NCI-H2107 treated with DMSO at 0.1 percent for 48 hours (cell line): ENCODE measurements at regions not wholly inside any gene's neighbourhood (a gene's known extent, or its start where the extent isn't known, plus 50 kb on each side); places are given as distances from the start of the nearest gene placed in this dataset.

Source experiments
- DNase-seq: peaks from one replicate; lab custom pipeline; 2025; ENCODE audit not compliant: unreplicated experiment; lab: John Stamatoyannopoulos, UW

GRCh38 chr2:2564300-2565078 lies 233.4 kb upstream of the MYT1L start:
- peak; percentile 67 for DNase-seq

GRCh38 chr2:2563309-2563860 lies 232.3 kb upstream of the MYT1L start:
- no peak for DNase-seq

- no peak for DNase-seq
These were observed 231.8 kb upstream of the MYT1L start for GRCh38 chr2:2562867-2563266.

GRCh38 chr2:2561346-2562095 lies 230.4 kb upstream of the MYT1L start:
- no peak for DNase-seq

- DNase-seq, result no peak
These were observed 229.4 kb upstream of the MYT1L start for GRCh38 chr2:2560374-2561015.

- DNase-seq, result no peak
These were observed 227.4 kb upstream of the MYT1L start for GRCh38 chr2:2558476-2558875.

- DNase-seq, result no peak
These were observed 226.4 kb upstream of the MYT1L start for GRCh38 chr2:2557475-2557874.

GRCh38 chr2:2550856-2551255 lies 219.8 kb upstream of the MYT1L start:
- DNase-seq, result no peak

GRCh38 chr2:2547911-2548310 lies 216.8 kb upstream of the MYT1L start:
- DNase-seq, result no peak

- DNase-seq, result no peak
These were observed 216.4 kb upstream of the MYT1L start for GRCh38 chr2:2547451-2547850.

GRCh38 chr2:2546046-2546445 lies 215.0 kb upstream of the MYT1L start:
- DNase-seq, result no peak

GRCh38 chr2:2542966-2543611 lies 212.0 kb upstream of the MYT1L start:
- DNase-seq, result peak; percentile 86

- DNase-seq, result peak; percentile 52
These were observed 211.2 kb upstream of the MYT1L start for GRCh38 chr2:2542316-2542715.

- DNase-seq, result no peak
These were observed 209.3 kb upstream of the MYT1L start for GRCh38 chr2:2540406-2540805.

GRCh38 chr2:2536416-2537056 lies 205.5 kb upstream of the MYT1L start:
- peak; percentile 24 for DNase-seq

- DNase-seq, result no peak
These were observed 199.3 kb upstream of the MYT1L start for GRCh38 chr2:2530334-2530733.

GRCh38 chr2:2528846-2529245 lies 197.8 kb upstream of the MYT1L start:
- DNase-seq, result peak; percentile 11

- no peak for DNase-seq
These were observed 196.1 kb upstream of the MYT1L start for GRCh38 chr2:2527148-2527547.

GRCh38 chr2:2524348-2524941 lies 193.4 kb upstream of the MYT1L start:
- no peak for DNase-seq
